Prostate gland (tissue), 2 donors: ENCODE measurements at regions not wholly inside any gene's neighbourhood (a gene's known extent, or its start where the extent isn't known, plus 50 kb on each side); places are given as distances from the start of the nearest gene placed in this dataset.

Experiments used
- DNase-seq: peaks from one replicate; pipeline ENCODE4 v3.0.0-alpha.2; 2019; ENCODE audit warnings: low spot score
- H3K27ac ChIP-seq, 2 donors: fragments of 200-600 bp; sonication (generic); 2 replicates each; pipeline ENCODE4 v1.5.1; 2017 to 2019
- H3K27me3 ChIP-seq: fragments of 200-600 bp; sonication (generic); replicated peaks from 2 replicates; pipeline ENCODE4 v1.5.1; 2019; ENCODE audit not compliant: insufficient read depth
- H3K36me3 ChIP-seq, 2 donors: fragments of 200-600 bp; sonication (generic); 1 replicate in 1 of 2; 2 replicates in 1 of 2; pipeline versions ENCODE4 v1.5.1 to v1.8.1; 2017 to 2019
- H3K4me1 ChIP-seq: fragments of 200-600 bp; sonication (generic); replicated peaks from 2 replicates; pipeline ENCODE4 v1.5.1; 2019
- H3K4me3 ChIP-seq, 2 donors: fragments of 200-600 bp; sonication (generic); 2 replicates each; pipeline ENCODE4 v1.5.1; 2017 to 2019
- H3K9me3 ChIP-seq: fragments of 200-600 bp; sonication (generic); 2 replicates; pipeline ENCODE4 v1.5.1; 2017
- CTCF ChIP-seq, 4 experiments: fragments of 200-600 bp in 2 of 4; fragments of 450-650 bp in 2 of 4; sonication (generic) in 2 of 4; IDR thresholded peaks; 1 replicate in 3 of 4; 2 replicates in 1 of 4; pipeline ENCODE4 v1.5.1; 2016 to 2019; ENCODE audit warnings: antibody characterized with exemption in 4 of 4, mild to moderate bottlenecking in 2 of 4, moderate library complexity in 2 of 4
- POLR2A ChIP-seq: fragments of 450-650 bp; IDR thresholded peaks from one replicate; pipeline ENCODE4 v1.6.1; 2016; ENCODE audit warnings: antibody characterized with exemption, mild to moderate bottlenecking
- POLR2AphosphoS5 ChIP-seq: sonication (generic); formaldehyde crosslinking; IDR thresholded peaks from one replicate; pipeline ENCODE4 v1.6.1; 2017; ENCODE audit warnings: antibody characterized with exemption
- WGBS: methylation state at CpG from one replicate; pipeline ENCODE4 v1.1.5; 2018; 5-methylcytosine and 5-hydroxymethylcytosine counted together
- intact Hi-C: fragments of 100-400 bp; cut with DNase I; formaldehyde crosslinking; loops from one replicate; pipeline ENCODE4 v1.14.2; 2022

GRCh38 chr3:21357241-21357640 lies 393.8 kb downstream of the ZNF385D start:
- H3K9me3 ChIP-seq, result no peaks in the 10 kb centered on the region
- no peaks in the 10 kb centered on the region for H3K36me3 ChIP-seq
- H3K27ac ChIP-seq, result no peak overlapping the region
- TF ChIP-seq CTCF (IDR thresholded peaks at IDR 0.05) (no peak), POLR2AphosphoS5 (no peak), POLR2A (no peak)
- intact Hi-C loops, result no loop called here
- no peaks in the 10 kb centered on the region for H3K27me3 ChIP-seq
- DNase-seq, result no peak
- H3K4me3 ChIP-seq, result no peak overlapping the region
- 83% methylated on average over 2 of the region's 2 CpGs for WGBS
- H3K4me1 ChIP-seq, result no peaks in the 10 kb centered on the region

GRCh38 chr3:21356402-21356801 lies 394.6 kb downstream of the ZNF385D start:
- no peaks in the 10 kb centered on the region for H3K4me1 ChIP-seq
- no peak overlapping the region for H3K4me3 ChIP-seq
- TF ChIP-seq CTCF (IDR thresholded peaks at IDR 0.05) (no peak), POLR2AphosphoS5 (no peak), POLR2A (no peak)
- 69% methylated on average over 4 of the region's 4 CpGs for WGBS
- H3K27me3 ChIP-seq, result no peaks in the 10 kb centered on the region
- H3K36me3 ChIP-seq, result no peaks in the 10 kb centered on the region
- no peak overlapping the region for H3K27ac ChIP-seq
- intact Hi-C loops, result no loop called here
- H3K9me3 ChIP-seq, result no peaks in the 10 kb centered on the region
- no peak for DNase-seq

GRCh38 chr3:21345382-21345976 lies 405.5 kb downstream of the ZNF385D start:
- intact Hi-C loops, result no loop called here

GRCh38 chr3:21331857-21332256 lies 419.2 kb downstream of the ZNF385D start:
- H3K27me3 ChIP-seq, result no peaks in the 10 kb centered on the region
- no peak overlapping the region for H3K27ac ChIP-seq
- H3K4me3 ChIP-seq, result no peak overlapping the region
- WGBS, result 100% methylated on average over 1 of the region's 1 CpG
- no peaks in the 10 kb centered on the region for H3K9me3 ChIP-seq
- intact Hi-C loops, result no loop called here
- DNase-seq, result no peak
- H3K4me1 ChIP-seq, result no peaks in the 10 kb centered on the region
- H3K36me3 ChIP-seq, result no peaks in the 10 kb centered on the region
- TF ChIP-seq CTCF (IDR thresholded peaks at IDR 0.05), result no peak

More at GRCh38 chr3:21345382-21345976, 405.5 kb downstream of the ZNF385D start:
- Histone ChIP-seq H3K36me3 (no peaks in the 10 kb centered on the region), H3K4me3 (no peak overlapping the region), H3K4me1 (no peaks in the 10 kb centered on the region), H3K9me3 (no peaks in the 10 kb centered on the region), H3K27me3 (no peaks in the 10 kb centered on the region), H3K27ac (no peak overlapping the region)
- no peak for TF ChIP-seq POLR2AphosphoS5
- no peak for TF ChIP-seq CTCF (IDR thresholded peaks at IDR 0.05)
- no peak for TF ChIP-seq POLR2A
- WGBS, result 86% methylated on average over 7 of the region's 7 CpGs
- no peak for DNase-seq

- H3K27ac ChIP-seq, result no peak overlapping the region
- WGBS, result 58% methylated on average over 2 of the region's 2 CpGs
- intact Hi-C loops, result no loop called here
Observed at GRCh38 chr3:21331321-21331720, 419.7 kb downstream of the ZNF385D start.

More at GRCh38 chr3:21331321-21331720, 419.7 kb downstream of the ZNF385D start:
- TF ChIP-seq CTCF (IDR thresholded peaks at IDR 0.05) (no peak), POLR2AphosphoS5 (no peak), POLR2A (no peak)
- H3K4me3 ChIP-seq, result no peak overlapping the region
- no peak for DNase-seq
- H3K36me3 ChIP-seq, result no peaks in the 10 kb centered on the region
- H3K27me3 ChIP-seq, result no peaks in the 10 kb centered on the region
- no peaks in the 10 kb centered on the region for H3K9me3 ChIP-seq
- H3K4me1 ChIP-seq, result no peaks in the 10 kb centered on the region
